GDM1 (cell line): ENCODE measurements at regions not wholly inside any gene's neighbourhood (a gene's known extent, or its start where the extent isn't known, plus 50 kb on each side); places are given as distances from the start of the nearest gene placed in this dataset.

Experiments
- DNase-seq: peaks from one replicate; lab custom pipeline; 2025; lab: John Stamatoyannopoulos, UW

GRCh38 chr4:123841447-123842121 is 445.0 kb downstream of the SPRY1 start:
- DNase-seq, result no peak

DNA sequence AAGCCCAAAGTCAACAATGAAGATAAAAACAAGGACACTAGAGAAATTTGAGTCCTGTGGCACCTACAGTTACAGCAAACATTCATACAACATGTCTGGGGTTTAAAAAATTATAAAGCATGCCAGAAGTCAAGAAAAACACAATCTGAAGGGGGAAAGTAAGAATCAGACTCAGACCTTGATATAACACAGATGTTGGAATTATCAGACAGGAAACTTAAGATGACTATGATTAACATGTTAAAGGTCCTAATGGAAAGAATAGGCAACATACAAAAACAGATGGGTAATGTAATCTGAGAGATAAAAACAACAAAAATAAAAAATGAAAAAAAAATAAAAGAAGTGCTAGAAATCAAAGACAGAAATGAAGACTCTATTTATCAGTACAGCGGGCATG is 446.5 kb downstream of the SPRY1 start:
- no peak for DNase-seq

- no peak for DNase-seq
Observed at GRCh38 chr4:123844374-123844773, 447.8 kb downstream of the SPRY1 start.

- DNase-seq, result no peak
Observed at GRCh38 chr4:123846092-123846491, 449.5 kb downstream of the SPRY1 start.

- no peak for DNase-seq
Observed at GRCh38 chr4:123846561-123846960, 450.0 kb downstream of the SPRY1 start.

- no peak for DNase-seq
Observed at GRCh38 chr4:123848606-123849005, 452.0 kb downstream of the SPRY1 start.

DNA sequence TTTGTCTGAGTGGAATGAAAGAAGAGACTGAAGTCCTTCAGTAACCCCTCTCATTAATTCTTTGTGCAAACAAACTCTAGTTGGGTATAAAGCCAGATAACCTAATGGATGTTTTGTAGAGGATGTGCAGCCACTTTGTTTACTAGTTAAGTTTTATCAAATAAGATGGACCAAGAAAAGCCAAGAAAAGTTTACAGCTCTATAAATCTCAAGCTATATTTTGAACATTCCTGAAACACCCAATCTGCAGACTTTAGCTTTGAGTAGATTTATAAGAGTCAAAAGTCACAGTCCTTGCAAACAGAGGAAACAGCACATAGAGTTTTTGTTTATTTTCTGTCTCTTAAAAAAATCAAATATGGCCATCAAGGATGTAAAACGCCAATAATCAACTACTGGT is 452.9 kb downstream of the SPRY1 start:
- no peak for DNase-seq

GRCh38 chr4:123851521-123851920 is 454.9 kb downstream of the SPRY1 start:
- DNase-seq, result no peak

DNA sequence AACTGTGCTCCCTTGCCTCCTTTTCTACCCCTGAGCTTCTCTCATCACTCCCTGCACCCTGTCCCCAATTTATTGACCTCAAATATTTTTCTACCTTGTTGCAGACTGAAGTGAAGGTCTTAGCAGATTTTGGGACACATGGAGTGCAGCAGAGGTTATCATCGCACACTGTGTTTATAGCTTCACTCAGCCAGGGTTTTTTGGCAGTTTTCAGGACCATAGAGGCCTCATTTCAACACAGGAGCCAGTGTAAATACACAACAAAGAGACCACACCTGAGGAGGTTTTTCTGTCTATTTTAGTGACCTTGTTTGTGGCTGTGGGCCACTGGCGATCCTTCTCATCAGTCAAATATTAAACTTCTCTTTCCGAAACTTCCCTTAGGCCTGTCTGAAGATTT is 457.1 kb downstream of the SPRY1 start:
- no peak for DNase-seq

GRCh38 chr4:123856689-123857545 is 460.3 kb downstream of the SPRY1 start:
- DNase-seq, result no peak

DNA sequence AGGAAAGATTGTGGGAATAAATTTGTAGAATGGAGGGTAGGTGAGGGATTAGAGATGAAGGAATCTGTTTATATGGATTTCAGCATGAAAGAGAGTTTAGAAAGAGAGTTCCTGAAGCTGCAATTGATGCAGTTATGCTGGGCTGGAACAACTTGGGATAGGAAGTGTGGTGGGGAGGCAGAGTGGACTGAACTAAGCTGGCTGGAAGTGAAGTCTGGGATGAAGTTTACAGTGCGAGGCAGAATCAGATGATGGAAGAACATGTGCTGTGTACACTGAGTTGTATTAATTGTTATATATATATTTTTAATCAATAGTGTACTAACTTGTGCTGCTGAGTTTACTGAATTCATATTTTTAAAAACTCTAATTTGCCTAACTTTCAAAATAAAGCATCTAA is 461.9 kb downstream of the SPRY1 start:
- DNase-seq, result no peak

GRCh38 chr4:123862812-123863211 is 466.2 kb downstream of the SPRY1 start:
- no peak for DNase-seq

DNA sequence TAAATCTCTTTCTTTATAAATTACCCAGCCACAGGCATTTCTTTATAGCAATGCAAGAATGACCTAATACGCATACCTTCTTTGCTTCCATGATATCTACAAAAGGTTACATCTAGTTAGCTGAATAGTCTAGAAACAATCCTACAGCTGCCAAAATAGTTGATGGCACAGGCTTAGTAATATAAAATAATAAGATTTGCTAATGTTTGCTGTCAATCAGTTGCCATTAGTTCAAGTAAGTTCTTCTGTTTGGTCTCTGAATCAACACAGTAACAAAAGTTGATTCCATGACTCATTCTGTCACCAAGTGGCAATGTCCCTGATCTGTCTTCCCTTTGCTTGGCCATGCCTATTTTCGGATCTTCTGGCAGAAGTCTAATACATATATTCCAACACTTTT is 470.2 kb downstream of the SPRY1 start:
- no peak for DNase-seq

DNA sequence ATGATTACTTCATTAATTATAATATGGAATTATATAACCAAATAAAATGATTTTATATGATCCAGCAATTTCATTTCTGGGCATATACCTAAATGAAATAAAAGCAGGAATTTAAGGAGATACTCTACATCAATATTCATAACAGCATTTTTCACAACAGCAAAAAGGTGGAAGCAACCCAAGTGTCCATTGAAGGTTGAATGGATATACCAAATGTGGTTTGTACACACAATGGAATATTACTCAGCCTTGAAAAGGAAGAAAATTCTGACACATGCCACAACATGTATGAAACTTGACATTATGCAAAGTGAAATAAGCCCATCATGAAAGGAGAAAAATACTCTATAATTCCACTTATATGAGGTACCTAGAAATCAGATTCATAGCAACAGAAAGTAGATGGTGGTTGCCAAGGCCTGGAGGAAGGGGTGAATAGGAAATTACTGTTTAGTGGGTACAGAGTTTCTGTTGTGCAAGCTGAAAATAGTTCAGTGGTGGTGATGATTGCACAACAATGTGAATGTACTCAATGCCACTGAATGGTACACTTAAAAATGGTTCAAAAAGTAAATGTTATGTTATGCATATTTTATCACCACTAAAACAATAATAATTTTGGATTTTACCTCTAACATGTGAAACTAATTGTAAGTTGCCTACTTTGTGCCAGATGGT is 471.5 kb downstream of the SPRY1 start:
- no peak for DNase-seq

DNA sequence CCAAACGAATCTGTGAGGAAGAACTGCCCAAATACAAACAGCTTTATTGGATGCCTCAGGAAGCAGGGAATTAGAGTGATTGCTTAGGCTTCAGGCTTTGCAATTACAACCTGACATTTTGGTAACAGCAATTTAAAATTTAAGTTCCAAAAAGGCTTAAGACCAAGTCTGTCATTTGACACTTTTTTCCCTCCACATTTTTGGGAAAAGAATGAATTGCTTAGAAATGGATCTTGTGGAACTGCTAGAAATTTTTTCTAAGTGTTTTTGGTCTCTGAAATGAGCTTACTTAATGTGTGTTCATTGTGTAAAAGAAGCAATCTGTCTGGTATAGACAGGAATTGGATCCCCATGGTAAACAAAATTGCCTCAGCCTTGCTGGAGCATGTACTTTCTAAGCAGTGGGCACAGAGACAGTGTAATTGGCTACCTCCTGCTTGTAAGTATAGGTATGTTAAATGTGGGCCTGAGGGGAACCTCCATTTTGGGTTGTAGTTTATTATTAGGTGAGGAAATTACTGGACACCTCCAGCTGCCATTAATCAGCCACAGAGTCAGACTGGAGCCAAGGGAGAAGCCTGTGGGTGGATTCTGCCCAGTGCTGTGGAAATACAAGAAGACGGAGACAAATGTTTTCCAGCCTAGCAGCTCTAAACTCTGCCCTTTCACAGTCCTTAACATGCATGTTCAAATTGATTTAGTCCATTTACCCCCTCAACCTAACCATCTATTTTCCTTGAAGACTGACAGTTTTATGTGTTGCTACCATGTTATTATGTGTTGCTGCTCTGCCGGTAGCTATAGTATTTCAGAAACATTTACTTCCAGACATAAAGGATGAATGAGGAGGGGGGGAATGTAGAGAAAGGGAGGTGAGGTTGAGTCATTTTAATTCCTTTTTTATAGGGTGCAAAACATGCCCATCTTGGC is 473.0 kb downstream of the SPRY1 start:
- DNase-seq, result no peak

GRCh38 chr4:123870216-123870876 is 473.8 kb downstream of the SPRY1 start:
- no peak for DNase-seq

GRCh38 chr4:123871341-123871740 is 474.7 kb downstream of the SPRY1 start:
- no peak for DNase-seq

DNA sequence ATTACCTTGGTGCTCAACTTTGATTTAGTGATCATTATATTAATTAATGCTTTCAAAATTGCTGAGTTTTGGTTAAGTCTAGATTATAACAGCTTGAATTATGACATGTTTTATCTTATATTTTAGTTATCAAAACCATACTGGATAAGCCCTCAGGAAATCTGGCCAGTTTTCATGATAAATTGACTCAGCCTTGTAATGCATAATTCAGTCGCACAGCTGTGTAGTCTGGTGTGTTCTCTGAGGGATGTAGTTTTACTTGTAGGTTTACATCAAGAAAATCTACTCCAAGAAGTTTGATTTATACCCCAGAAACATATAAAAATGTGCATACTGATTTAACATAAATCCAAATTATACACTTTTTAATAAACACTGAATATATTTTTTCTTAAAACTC is 477.5 kb downstream of the SPRY1 start:
- no peak for DNase-seq

- no peak for DNase-seq
Observed at GRCh38 chr4:123876143-123876542, 479.5 kb downstream of the SPRY1 start.

DNA sequence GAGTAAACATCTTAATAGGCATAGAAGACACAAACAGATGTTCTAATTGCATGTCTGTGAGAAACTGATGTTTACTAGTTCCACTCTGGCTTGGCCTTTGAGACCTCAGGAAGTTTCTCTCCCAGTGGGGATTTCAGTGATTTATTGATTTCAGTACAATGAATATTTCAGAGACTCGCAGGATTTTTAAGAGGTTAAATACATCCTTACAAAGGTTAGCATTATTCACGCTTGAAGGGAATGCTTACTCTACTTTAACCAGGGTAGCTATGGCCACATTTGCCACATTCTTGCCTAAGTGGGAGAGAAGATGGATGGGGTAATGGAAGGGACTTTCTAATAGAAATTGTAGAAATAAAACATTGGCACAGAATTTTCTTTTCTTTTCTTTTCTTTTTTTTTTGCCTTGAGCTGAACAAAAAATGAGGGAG is 480.1 kb downstream of the SPRY1 start:
- DNase-seq, result no peak

GRCh38 chr4:123877551-123877950 is 481.0 kb downstream of the SPRY1 start:
- no peak for DNase-seq
